ENCODE measurements at regions not wholly inside any gene's neighbourhood (a gene's known extent, or its start where the extent isn't known, plus 50 kb on each side); places are given as distances from the start of the nearest gene placed in this dataset.
A peak's percentile ranks its signal among the peaks of the same experiment; 100 is the strongest.

DNA sequence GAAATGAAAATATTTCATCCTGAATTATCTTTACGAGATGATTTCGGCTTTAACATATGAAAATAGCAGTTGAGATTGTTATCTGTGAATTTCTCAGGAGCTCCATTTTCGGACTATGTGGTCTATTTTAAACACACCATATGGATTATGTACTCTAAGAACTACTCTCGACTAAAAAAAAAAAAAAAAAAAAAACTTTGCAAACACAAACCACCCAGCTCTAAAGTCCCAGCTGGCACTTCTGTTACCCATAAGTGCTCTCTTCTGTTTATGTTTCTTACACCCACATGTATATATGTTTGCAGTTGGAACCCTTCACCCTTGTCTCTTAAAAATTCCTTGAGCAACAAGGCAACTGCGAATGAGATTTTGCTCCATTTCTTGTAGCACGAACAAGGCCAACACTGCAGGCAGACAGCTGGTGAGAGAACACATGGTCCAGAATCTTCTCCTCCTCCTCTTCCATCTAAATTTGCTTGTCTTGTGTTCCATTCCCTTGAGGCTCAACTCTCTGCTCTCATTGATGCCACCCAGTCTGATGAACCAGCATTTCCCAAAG is 172.7 kb upstream of the HCCS start:
- peaks cover 2% of the 10 kb centered on the region for H3K36me3 Mint-ChIP-seq
- no peak overlapping the region for H3K4me2 ChIP-seq
- H3K4me1 ChIP-seq, result no peaks in the 10 kb centered on the region
- H3K36me3 ChIP-seq, result no peaks in the 10 kb centered on the region
- H3K4me1 Mint-ChIP-seq, result no peaks in the 10 kb centered on the region
- no peaks in the 10 kb centered on the region for H3K9me3 ChIP-seq (ENCODE audit: low read depth)
- no peaks in the 10 kb centered on the region for H3K79me2 ChIP-seq (ENCODE audit: low read depth)
- no peak for DNase-seq (ENCODE audit: low spot score)
- TF ChIP-seq, protein P1, sequence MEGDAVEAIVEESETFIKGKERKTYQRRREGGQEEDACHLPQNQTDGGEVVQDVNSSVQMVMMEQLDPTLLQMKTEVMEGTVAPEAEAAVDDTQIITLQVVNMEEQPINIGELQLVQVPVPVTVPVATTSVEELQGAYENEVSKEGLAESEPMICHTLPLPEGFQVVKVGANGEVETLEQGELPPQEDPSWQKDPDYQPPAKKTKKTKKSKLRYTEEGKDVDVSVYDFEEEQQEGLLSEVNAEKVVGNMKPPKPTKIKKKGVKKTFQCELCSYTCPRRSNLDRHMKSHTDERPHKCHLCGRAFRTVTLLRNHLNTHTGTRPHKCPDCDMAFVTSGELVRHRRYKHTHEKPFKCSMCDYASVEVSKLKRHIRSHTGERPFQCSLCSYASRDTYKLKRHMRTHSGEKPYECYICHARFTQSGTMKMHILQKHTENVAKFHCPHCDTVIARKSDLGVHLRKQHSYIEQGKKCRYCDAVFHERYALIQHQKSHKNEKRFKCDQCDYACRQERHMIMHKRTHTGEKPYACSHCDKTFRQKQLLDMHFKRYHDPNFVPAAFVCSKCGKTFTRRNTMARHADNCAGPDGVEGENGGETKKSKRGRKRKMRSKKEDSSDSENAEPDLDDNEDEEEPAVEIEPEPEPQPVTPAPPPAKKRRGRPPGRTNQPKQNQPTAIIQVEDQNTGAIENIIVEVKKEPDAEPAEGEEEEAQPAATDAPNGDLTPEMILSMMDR (IDR thresholded peaks at IDR 0.05), result no peak
- TF ChIP-seq EZH2phosphoT487 (IDR thresholded peaks at IDR 0.05) (no peak), EZH2 (IDR thresholded peaks at IDR 0.05) (no peak)
- H4K20me1 ChIP-seq (ENCODE audit: low read depth), result no peaks in the 10 kb centered on the region
- no peak overlapping the region for H2AFZ ChIP-seq (replicated peaks)
- peaks cover 5% of the 10 kb centered on the region for H3K9me3 Mint-ChIP-seq
- H3K27ac Mint-ChIP-seq, result no peak overlapping the region
- H3K27me3 Mint-ChIP-seq (ENCODE audit: insufficient read depth, low read depth), result no peaks in the 10 kb centered on the region
- H3K9ac ChIP-seq, result no peak overlapping the region
- H3K4me3 Mint-ChIP-seq, result no peak overlapping the region
- H3K4me3 ChIP-seq, result no peak overlapping the region
- no peak overlapping the region for H3K27ac ChIP-seq
- H3K27me3 ChIP-seq, result no peaks in the 10 kb centered on the region
- H3F3A ChIP-seq (ENCODE audit: low read depth), result no peaks in the 10 kb centered on the region

GRCh38 chrX:10939424-10939823 is 171.7 kb upstream of the HCCS start:
- Mint-ChIP-seq H3K27ac (no peak overlapping the region), H3K9me3 (peaks cover 5% of the 10 kb centered on the region), H3K27me3 (ENCODE audit: insufficient read depth, low read depth) (no peaks in the 10 kb centered on the region), H3K4me1 (peaks cover 4% of the 10 kb centered on the region), H3K4me3 (no peak overlapping the region), H3K36me3 (peaks cover 2% of the 10 kb centered on the region)
- Histone ChIP-seq H3F3A (ENCODE audit: low read depth) (no peaks in the 10 kb centered on the region), H3K27ac (no peak overlapping the region), H3K27me3 (no peaks in the 10 kb centered on the region), H3K79me2 (ENCODE audit: low read depth) (no peaks in the 10 kb centered on the region), H3K9me3 (ENCODE audit: low read depth) (no peaks in the 10 kb centered on the region), H3K4me1 (no peaks in the 10 kb centered on the region), H3K4me2 (no peak overlapping the region), H3K4me3 (no peak overlapping the region), H4K20me1 (ENCODE audit: low read depth) (no peaks in the 10 kb centered on the region), H3K36me3 (no peaks in the 10 kb centered on the region), H3K9ac (no peak overlapping the region), H2AFZ (replicated peaks) (no peak overlapping the region)
- TF ChIP-seq EZH2phosphoT487 (IDR thresholded peaks at IDR 0.05) (no peak), EZH2 (IDR thresholded peaks at IDR 0.05) (no peak)
- TF ChIP-seq, protein P1 (IDR thresholded peaks at IDR 0.05), result no peak
- no peak for DNase-seq (ENCODE audit: low spot score)

GRCh38 chrX:10944136-10944885 is 166.8 kb upstream of the HCCS start:
- H3K9me3 Mint-ChIP-seq, result peaks cover 5% of the 10 kb centered on the region
- DNase-seq (ENCODE audit: low spot score), result no peak
- no peaks in the 10 kb centered on the region for H4K20me1 ChIP-seq (ENCODE audit: low read depth)
- no peaks in the 10 kb centered on the region for H3K27me3 ChIP-seq
- no peak for TF ChIP-seq EZH2phosphoT487 (IDR thresholded peaks at IDR 0.05)
- TF ChIP-seq EZH2 (IDR thresholded peaks at IDR 0.05), result no peak
- TF ChIP-seq, protein P1 (IDR thresholded peaks at IDR 0.05), result no peak
- no peak overlapping the region for H3K9ac ChIP-seq
- no peaks in the 10 kb centered on the region for H3F3A ChIP-seq (ENCODE audit: low read depth)
- H3K27me3 Mint-ChIP-seq (ENCODE audit: insufficient read depth, low read depth), result no peaks in the 10 kb centered on the region
- H3K9me3 ChIP-seq (ENCODE audit: low read depth), result no peaks in the 10 kb centered on the region
- H3K4me2 ChIP-seq, result no peak overlapping the region
- H3K79me2 ChIP-seq (ENCODE audit: low read depth), result no peaks in the 10 kb centered on the region
- H3K4me1 ChIP-seq, result no peaks in the 10 kb centered on the region
- peaks cover 14% of the 10 kb centered on the region for H3K4me1 Mint-ChIP-seq
- no peak overlapping the region for H3K4me3 ChIP-seq
- no peak overlapping the region for H3K4me3 Mint-ChIP-seq
- no peaks in the 10 kb centered on the region for H3K36me3 ChIP-seq
- peak overlapping the region; percentile 28 for H3K27ac Mint-ChIP-seq
- no peak overlapping the region for H2AFZ ChIP-seq (replicated peaks)
- H3K36me3 Mint-ChIP-seq, result peaks cover 2% of the 10 kb centered on the region
- H3K27ac ChIP-seq, result no peak overlapping the region

All from neural progenitor cell (in vitro differentiated cells).